GM21367 (cell line): ENCODE measurements at regions not wholly inside any gene's neighbourhood (a gene's known extent, or its start where the extent isn't known, plus 50 kb on each side); places are given as distances from the start of the nearest gene placed in this dataset.
"Not testable (repeated sequence)": the region's sequence is repeated elsewhere in the genome, so short reads cannot be mapped to it uniquely, and the experiment has no call there.

Experiments used
- ATAC-seq: cut with Tn5 transposase; IDR thresholded peaks from one replicate; pipeline ENCODE4 v1.9.1; 2021; ENCODE audit not compliant: unreplicated experiment

DNA sequence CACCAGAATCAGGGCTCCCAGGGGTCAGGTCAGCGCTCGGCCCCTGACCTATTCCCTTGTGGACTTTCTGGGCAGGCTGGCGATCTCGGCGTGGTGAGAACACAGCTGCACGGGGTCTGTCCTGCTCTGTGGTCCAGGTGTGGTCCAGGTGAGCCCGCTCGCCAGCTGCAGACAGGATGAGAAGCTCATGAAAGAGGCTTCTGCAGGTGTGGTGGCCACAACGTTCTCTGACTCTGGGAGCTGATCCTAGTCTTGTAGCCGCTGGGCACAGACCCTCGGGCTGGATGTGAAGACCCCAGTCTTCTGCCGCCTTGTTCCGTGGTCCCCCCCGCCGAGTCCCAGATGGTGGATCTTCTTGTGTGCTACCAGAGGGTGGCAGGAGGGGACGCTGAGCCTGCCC lies 129.7 kb downstream of the RTP5 start:
- ATAC-seq = no peak

- no peak for ATAC-seq
Measured at GRCh38 chr2:242001853-242002252, 132.3 kb downstream of the RTP5 start.

DNA sequence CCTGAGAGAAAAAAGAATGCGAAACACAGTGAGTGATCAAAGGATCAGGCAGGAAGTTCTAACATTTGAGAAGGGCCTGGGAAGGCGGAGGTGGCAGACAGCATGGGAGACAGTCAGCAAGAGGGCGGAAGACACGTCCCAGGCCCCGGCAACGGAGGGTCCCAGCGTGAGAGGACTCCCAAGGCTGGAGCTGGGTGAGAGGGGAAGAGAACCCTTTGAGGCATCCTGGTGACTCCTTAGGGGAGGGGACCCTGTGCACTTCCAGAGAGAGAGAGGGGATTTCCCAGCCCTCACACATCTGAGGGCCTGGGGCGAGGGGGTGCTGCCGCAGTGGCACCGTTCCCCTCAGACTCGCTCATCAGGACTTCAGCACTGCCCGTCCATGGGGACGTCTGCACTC lies 133.4 kb downstream of the RTP5 start:
- no peak for ATAC-seq

GRCh38 chr2:242004223-242004901 lies 134.8 kb downstream of the RTP5 start:
- ATAC-seq = no peak

- ATAC-seq = no peak
Measured at GRCh38 chr2:242004902-242005230, 135.3 kb downstream of the RTP5 start.

GRCh38 chr2:242006091-242006634 lies 136.6 kb downstream of the RTP5 start:
- ATAC-seq = not testable (repeated sequence)

DNA sequence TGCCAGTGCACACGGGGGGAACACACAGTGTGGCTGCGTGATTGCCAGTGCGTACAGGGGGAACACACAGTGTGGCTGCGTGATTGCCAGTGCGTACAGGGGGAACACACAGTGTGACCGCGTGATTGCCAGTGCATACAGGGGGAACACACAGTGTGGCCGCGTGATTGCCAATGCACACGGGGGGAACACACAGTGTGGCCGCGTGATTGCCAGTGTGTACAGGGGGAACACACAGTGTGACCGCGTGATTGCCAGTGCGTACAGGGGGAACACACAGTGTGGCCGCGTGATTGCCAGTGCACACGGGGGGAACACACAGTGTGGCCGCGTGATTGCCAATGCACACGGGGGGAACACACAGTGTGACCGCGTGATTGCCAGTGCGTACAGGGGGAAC lies 139.4 kb downstream of the RTP5 start:
- ATAC-seq = not testable (repeated sequence)

DNA sequence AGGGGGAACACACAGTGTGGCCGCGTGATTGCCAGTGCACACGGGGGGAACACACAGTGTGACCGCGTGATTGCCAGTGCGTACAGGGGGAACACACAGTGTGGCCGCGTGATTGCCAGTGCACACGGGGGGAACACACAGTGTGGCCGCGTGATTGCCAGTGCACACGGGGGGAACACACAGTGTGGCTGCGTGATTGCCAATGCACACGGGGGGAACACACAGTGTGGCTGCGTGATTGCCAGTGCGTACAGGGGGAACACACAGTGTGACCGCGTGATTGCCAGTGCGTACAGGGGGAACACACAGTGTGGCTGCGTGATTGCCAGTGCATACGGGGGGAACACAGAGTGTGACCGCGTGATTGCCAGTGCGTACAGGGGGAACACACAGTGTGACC lies 140.3 kb downstream of the RTP5 start:
- ATAC-seq = not testable (repeated sequence)

GRCh38 chr2:242010252-242011166 lies 141.0 kb downstream of the RTP5 start:
- not testable (repeated sequence) for ATAC-seq

GRCh38 chr2:242011167-242011513 lies 141.6 kb downstream of the RTP5 start:
- ATAC-seq = no peak

DNA sequence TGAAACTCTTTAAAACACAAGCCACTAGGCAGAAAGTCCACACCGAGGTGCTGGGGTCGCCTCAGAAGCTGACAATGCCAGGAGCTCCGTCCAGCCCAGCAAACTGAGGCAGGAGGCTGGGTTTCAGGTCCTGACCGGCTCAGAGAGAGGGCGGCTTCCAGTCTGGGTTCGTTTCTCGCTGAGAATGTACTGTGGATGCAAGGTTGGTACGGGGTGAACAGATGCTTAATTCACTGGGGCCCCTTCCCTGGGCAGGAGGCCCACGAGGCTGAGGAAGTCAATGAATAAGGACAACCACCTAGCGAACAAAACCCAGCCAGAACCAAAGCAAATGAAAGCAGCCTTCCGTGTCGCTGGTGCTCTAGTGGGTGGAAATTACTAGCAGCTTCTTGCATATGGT lies 142.0 kb downstream of the RTP5 start:
- ATAC-seq = no peak

DNA sequence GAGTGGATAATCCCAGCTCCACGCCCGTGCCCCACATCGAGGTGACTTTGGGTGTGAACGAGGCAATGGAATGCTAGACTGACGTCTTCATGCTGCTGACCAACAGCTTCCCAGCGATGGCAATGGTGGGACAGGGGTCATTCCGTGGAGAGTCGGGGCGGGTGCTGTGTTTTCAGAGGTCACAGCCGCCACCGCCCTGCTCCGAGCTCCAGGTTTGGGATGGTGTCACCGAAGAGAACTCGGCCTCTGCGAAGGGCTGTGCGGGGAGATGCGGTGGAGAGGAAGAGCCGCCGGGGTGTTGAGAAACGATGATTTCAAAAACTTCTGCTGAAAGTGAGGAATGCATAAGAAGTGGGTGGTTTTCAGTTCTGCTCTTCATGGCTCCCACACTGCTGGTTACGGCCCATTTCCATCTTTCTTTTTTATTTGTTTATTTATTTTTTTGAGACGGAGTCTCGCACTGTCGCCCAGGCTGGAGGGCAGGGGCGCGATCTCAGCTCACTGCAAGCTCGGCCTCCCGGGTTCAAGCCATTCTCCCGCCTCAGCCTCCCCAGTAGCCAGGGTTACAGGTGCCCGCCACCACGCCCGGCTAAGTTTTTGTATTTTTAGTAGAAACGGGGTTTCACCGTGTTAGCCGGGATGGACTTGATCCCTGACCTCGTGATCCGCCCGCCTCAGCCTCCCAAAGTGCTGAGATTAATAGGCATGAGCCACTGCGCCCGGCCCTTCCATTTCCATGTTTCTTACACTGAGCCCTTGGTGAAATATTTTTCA lies 142.6 kb downstream of the RTP5 start:
- no peak for ATAC-seq

DNA sequence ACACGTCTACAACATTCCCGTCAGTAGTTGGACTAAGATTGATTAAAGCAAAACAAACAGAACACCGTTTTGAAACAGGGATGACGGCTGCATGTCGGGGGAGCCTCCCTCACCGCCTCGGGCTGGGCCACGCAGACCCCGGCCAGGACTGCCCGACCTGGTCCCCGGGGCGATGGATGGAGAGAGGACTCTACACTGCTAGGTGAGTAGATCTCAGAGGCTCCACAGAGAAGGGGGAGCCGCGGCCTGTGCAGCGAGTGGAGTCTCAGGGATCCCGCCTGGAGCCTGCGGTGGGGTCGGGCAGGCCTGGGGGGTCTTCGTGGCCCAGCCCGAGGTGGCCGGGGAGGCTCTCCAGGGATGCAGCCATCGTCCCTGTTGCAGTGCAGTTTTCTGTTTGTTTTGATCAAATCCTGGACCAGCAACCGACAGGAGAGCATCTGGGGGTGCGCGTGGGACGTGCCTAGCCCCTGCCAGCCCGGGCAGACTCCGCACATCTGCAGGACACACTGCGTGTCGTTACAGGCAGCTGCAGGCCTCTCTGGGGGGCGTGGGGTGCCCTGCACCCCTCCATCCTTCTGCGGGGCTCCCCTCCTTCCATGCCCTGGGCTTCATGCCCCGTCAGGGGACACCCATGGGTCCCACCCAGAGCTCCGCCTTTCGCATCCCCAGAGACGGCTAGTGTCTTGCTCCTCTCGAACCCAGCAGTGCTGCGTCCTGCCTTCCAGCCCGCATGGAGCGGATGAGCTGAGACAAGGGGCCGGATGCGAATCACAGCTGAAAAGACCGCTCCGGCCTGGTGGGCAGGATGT lies 143.6 kb downstream of the RTP5 start:
- ATAC-seq = no peak

DNA sequence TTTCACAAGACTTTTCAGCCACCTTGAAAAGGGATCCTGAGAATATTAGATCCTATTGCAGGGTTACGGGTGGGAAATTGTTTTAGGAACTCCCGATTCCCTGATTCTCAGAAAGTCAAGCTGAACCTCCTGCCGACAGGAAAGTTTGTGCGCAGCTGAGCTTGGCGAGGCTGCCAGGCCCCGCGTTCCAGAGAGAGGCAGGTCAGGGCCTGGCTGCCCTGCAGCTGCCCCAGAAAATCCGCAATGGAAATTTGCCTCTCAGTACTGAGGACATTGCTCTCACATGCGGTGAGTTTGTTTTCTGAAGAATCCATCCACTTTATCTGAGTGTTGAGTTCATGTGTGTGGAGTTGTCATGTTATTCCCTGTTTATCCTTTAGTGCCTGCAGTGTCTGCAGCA lies 144.2 kb downstream of the RTP5 start:
- ATAC-seq = no peak

DNA sequence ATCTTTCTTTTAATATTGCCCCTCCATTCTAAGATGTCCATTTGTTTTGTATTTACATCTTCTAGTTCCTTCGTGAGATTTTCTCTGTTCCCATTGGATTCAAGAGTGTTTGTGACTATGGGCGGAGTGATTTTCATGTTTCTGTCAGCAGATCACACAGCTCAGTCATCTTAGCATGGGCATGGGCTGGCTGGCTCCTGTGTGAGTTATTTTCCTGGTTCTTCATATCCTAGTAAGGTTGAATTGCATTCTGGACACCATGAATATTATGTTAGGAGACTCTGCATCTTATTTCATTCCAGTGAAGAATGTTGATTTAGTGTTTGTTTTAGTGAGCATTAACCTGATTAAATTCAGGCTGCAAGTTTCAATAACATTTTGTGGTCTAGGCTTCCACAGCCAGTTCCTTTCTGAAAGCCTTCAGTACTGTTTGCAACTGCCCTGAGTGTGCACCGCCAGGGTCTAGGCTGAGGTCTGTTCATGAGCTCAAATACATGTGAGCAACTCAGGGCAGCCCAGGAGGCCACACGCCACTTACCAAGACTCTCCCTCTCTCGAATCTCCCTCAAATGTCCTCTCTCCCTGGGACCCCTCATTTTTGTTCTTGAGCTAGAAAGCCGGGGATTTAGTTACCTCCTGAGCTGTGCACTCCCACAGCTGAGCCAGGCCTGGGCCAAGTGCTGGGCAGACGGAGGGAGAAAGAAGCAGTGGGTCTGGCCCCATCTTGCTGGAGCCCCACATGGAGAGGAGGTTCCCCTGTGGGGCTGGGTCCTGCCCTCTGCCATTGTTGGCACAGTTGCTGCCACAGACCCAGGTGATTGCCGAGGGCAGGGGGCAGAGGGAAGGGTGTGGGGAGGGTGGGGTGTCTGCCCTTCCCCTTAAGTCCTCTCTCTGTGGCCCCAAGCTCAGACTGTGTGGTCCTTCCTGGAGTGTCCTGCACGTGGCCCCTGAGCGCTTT lies 145.9 kb downstream of the RTP5 start:
- ATAC-seq = no peak

DNA sequence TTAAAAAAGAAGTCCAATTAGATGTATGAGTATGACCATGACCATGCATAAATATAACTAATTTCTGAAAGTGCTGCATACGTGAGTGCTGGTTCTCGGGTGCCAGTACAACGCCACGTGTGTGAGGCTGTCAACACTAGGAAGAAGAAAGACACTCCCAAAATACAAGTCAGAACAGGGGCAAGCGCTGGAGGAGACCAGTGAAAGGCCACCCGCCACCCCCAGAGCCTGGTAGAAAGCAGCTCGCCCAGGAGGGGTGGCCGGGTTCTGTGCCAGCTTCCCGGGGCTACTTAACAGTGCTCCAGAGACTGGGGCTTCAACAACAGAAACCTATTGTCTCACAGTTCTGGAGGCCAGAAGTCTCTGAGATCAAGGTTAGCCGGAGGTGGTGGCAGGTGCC lies 147.6 kb downstream of the RTP5 start:
- no peak for ATAC-seq

DNA sequence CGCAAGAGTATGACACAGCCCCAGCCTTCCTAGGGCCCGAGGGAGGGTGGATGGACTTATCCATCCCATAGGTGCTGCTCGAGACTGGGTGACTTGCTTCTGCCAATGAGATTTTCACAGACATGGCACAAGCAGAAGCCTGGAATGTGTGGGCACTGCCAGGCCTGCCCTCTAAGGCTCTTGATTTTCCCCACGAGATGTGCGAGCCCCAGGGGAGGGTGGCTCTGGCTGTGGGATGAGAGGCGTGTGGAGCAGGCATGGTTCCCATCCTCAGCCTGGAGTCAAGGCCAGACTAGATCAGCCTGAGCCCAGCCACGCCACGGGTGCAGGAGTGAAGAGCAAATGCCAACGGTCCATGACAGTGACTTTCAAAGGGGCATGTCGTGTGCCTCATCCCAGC lies 148.9 kb downstream of the RTP5 start:
- ATAC-seq = not testable (repeated sequence)

GRCh38 chr2:242019344-242019743 lies 149.8 kb downstream of the RTP5 start:
- no peak for ATAC-seq

DNA sequence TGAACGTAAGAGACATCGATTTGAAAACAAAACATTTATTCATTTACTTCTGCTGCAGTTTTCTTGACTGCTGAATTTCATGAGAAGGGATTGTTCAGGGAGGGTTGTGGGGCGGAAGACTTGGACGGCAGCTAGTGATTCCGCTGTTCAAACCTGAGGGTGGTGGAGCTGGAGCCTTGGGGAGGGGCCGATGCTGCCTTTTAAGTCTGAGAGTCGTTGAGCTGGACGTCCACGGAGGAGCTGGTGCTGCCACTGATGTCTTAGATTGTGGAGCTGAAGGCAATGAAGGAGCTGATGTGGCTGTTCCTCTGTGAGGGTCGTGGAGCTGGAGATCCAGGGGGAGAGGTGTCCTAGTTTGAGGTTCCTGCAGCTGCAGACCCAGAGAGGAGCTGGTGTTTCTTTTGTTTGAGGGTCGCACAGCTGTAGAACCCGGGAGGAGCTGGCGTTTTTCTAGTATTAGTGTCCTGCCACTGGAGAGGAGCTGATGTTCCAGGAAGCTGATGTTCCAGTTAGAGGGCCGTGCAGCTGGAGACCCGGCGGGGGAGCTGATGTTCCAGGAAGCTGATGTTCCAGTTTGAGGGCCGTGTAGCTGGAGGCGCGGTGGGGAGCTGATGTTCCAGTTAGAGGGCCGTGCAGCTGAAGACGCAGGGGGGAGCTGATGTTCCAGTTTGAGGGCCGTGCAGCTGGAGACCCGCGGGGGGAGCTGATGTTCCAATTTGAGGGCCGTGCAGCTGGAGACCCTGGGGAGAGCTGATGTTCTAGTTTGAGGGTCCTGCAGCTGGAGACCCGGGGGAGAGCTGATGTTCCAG lies 150.9 kb downstream of the RTP5 start:
- no peak for ATAC-seq
